RWPE1 (cell line): ENCODE measurements at regions not wholly inside any gene's neighbourhood (a gene's known extent, or its start where the extent isn't known, plus 50 kb on each side); places are given as distances from the start of the nearest gene placed in this dataset.
"Not testable (repeated sequence)": the region's sequence is repeated elsewhere in the genome, so short reads cannot be mapped to it uniquely, and the experiment has no call there.

ENCODE experiments used
- CTCF ChIA-PET: fragments of 350-600 bp; sonication (Branson Sonifier 250); formaldehyde crosslinking; extraction: SDS; loops from one replicate; lab custom pipeline; 2021; lab: Yijun Ruan, JAX
- POLR2A ChIA-PET: fragments of 400-600 bp; formaldehyde crosslinking; extraction: SDS; loops from one replicate; lab custom pipeline; 2020; ENCODE audit warnings: antibody characterized with exemption; ENCODE audit not compliant: low non-redundant PET; lab: Yijun Ruan, JAX
- DNase-seq: peaks from one replicate; pipeline ENCODE4 v3.0.0; 2012; ENCODE audit warnings: low spot score
- H3K27ac ChIP-seq: fragments of 450-650 bp; 2 replicates; pipeline ENCODE4 v1.5.1; 2017
- TF ChIP-seq, protein P1 (sequence below): fragments of 450-650 bp; conservative IDR thresholded peaks from 2 replicates; pipeline ENCODE4 v1.5.1; 2017; ENCODE audit warnings: low read depth, mild to moderate bottlenecking

DNA sequence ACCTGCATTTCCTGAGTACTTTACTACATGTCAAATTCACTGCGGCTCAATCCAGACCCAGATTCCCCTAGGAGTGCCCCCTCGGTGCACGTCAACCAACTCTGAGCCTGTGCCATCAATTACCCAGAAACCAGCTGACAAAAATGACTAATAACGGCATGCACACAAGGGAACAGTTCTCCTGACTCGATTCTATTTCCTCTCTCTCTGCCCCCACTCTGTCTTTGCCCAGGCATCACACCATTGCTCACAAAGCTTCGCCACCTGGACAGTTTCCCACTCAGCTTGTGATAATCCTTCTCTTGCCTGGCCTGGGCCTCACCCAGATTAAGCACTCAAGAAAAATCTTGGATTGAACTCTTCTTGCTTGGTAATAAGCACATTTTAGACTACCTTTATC is 115.3 kb upstream of the NDUFV2 start:
- POLR2A ChIA-PET: no interaction called here
- CTCF ChIA-PET: interaction anchor here (0.6 to 2.4 kb wide), 4 partner anchors 291 to 337 kb away, joined by 3 to 10 read pairs (median 6); no protein-coding TSS in a partner anchor
- TF ChIP-seq, protein P1, sequence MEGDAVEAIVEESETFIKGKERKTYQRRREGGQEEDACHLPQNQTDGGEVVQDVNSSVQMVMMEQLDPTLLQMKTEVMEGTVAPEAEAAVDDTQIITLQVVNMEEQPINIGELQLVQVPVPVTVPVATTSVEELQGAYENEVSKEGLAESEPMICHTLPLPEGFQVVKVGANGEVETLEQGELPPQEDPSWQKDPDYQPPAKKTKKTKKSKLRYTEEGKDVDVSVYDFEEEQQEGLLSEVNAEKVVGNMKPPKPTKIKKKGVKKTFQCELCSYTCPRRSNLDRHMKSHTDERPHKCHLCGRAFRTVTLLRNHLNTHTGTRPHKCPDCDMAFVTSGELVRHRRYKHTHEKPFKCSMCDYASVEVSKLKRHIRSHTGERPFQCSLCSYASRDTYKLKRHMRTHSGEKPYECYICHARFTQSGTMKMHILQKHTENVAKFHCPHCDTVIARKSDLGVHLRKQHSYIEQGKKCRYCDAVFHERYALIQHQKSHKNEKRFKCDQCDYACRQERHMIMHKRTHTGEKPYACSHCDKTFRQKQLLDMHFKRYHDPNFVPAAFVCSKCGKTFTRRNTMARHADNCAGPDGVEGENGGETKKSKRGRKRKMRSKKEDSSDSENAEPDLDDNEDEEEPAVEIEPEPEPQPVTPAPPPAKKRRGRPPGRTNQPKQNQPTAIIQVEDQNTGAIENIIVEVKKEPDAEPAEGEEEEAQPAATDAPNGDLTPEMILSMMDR: no peak
- DNase-seq: no peak
- H3K27ac ChIP-seq: peak overlapping the region; percentile 76

DNA sequence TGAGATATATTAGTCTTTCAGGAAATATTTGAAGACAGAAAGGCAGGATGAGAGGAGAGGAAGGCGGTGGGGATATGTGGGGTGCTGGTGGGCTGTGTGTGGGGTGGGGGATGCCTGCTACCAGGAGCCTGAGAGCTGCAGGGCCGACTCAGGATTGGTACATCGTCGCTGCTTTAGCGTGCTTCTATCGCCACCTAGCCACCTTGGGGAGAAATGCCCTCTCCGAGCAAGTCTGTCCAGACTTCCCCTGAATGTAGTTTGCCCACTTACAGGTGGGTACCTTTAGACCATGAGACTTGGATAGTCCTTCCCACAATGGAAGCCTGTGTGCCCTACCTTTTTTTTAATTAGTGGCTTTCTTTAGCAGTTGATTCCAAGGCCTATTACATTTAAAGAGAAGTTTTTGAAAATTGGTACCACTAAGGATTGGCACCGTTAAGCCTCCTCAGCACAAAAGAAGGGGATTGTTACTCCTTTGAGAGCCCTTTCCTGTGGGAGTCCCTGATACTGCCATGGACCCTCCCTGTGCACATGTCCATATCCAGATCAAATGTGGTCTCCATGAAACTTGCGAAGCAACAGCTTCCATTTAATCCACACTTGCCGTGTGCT is 114.1 kb upstream of the NDUFV2 start:
- peak; percentile 69 for DNase-seq
- POLR2A ChIA-PET: no interaction called here
- 0 out of 2 replicates have a peak overlapping the region, but pooled peaks have one; percentile 33 for H3K27ac ChIP-seq
- TF ChIP-seq, protein P1: peak; percentile 89
- CTCF ChIA-PET: interaction anchor here (0.5 to 2.4 kb wide), 14 partner anchors 11 to 513 kb away, joined by 3 to 10 read pairs (median 3); no protein-coding TSS in a partner anchor

DNA sequence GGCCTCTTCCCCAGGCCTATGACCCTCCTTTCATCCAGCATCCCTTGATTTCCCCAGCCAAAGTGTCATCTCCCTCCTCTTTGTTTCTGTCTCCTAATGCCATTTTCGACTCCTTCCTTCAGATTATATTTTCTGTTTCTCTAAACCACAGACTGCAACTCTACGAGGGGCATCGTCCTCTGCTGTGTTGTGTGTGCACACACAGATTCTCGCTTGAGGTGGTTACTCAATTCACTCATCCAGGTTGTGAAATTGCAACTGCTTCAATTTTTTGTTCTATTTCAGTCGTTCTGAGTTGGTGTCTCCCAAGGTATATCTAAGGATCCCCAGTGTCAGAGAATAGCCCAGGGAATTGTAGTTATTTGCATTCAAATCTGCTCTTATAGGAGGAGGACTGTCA is 113.5 kb upstream of the NDUFV2 start:
- ChIA-PET POLR2A (no interaction called here), CTCF (interaction anchor here (0.6 to 0.7 kb wide), 2 partner anchors 226 to 329 kb away, joined by 3 read pairs; no protein-coding TSS in a partner anchor)
- TF ChIP-seq, protein P1: no peak
- no peak overlapping the region for H3K27ac ChIP-seq
- no peak for DNase-seq

DNA sequence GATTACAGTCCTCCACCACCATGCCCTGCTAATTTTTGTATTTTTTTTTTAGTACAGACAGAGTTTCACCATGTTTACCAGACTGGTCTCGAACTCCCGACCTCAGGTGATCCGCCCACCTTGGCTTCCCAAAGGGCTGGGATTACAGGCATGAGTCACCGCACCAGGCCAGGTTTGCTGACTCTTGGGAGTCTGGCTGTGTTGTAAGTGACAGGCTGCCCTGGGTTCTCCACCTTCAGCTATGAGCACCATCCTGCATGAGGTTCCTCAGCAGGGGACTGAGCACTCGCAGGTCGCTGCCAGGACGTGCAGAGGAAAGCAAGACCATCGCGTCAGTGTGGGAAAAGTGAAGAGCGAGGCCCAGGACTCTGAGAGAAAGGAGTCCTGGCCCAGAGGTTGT is 112.6 kb upstream of the NDUFV2 start:
- ChIA-PET POLR2A (no interaction called here), CTCF (interaction anchor here (0.6 kb wide), 1 partner anchor 1772 kb away, joined by 3 read pairs; no protein-coding TSS in a partner anchor)
- DNase-seq: no peak
- TF ChIP-seq, protein P1: no peak
- no peak overlapping the region for H3K27ac ChIP-seq

DNA sequence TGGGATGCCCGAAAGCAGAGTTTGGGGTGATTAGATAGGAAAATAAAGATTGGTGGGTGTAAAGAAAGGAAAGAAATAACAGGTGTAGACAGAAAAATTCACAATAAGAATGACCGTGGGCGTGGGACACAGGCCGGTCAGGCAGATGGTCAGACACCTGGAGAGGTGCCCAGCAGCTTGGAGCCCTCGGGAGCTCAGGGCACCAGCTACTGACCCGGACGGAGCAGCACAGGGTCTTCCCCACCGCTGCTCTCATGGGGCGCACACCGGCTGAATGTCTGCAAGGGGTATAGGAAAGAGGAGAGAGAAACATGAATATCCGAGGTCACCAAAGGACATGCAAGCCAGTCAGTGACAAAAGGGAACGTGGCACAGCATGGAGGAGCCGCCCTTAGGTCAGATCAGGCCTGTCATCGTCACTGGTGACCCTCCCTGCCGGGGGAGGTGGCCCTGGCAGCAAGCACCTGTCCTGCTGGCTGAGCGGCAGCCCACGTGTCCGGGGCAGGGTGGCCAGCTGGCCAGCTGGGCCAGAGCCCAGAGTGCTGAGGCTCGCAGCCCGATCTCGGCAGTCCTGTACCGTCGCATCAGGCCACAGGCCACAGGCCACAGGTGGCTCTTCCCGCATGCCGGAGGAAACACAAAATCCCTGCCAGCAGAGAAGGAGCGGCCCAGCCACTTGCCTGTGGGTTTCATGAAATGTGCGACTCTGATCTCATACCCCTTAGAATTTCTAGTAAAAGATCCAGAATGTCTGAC is 112.0 kb upstream of the NDUFV2 start:
- POLR2A ChIA-PET: no interaction called here
- CTCF ChIA-PET: no interaction called here
- no peak for DNase-seq
- TF ChIP-seq, protein P1: no peak
- H3K27ac ChIP-seq: no peak overlapping the region

DNA sequence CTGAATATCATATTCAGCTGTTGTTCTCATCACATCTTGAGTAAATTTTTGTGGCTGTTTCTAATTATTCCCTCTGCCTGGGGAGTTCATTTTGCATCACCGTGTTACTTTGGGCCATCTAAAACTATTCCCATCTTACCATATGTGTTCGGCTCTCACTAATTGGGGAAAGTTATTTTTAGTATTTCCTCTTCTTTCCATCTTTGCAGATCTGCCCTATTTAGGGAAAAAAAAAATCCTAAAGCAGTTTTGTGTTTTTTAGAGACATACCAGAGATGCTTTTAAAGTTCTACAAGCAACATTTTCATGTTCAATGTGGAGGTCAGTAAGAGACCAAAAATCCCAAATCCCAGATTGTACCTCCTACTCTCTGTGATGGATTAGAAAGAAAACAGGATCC is 111.3 kb upstream of the NDUFV2 start:
- ChIA-PET POLR2A (no interaction called here), CTCF (no interaction called here)
- DNase-seq: no peak

DNA sequence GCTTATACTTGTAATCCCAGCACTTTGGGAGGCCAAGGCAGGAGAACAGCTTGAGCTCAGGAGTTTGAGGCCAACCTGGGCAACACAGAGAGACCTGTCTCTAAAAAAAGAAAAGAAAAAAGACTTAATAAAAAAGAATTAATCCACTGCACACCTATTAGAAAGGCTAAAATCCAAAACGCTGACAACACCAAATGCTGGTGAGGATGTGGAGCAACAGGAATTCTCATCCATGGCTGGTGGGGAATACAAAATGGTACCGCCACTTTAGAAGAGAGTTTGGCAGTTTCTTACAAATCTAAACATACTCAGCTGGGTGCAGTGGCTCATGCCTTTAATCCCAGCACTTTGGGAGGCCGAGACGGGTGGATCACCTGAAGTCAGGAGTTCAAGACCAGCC is 110.0 kb upstream of the NDUFV2 start:
- DNase-seq, POLR2A ChIA-PET, CTCF ChIA-PET, H3K27ac ChIP-seq: not testable (repeated sequence)

More for the DNA sequence above, 111.3 kb upstream of the NDUFV2 start:
- H3K27ac ChIP-seq: no peak overlapping the region
- TF ChIP-seq, protein P1: no peak
